GM23338 (cell line): ENCODE measurements at regions not wholly inside any gene's neighbourhood (a gene's known extent, or its start where the extent isn't known, plus 50 kb on each side); places are given as distances from the start of the nearest gene placed in this dataset.

Source experiments
- ATAC-seq: fragments of 200-7000 bp; cut with Tn5 transposase; 3 replicates; pipeline ENCODE4 v1.9.1; 2020
- DNase-seq: peaks from one replicate; pipeline ENCODE4 v3.0.0-alpha.2; 2015; ENCODE audit warnings: low spot score
- H2AFZ ChIP-seq: fragments of 200-600 bp; sonication (generic); 2 replicates; pipeline ENCODE4 v1.8.0; 2016; ENCODE audit warnings: antibody characterized with exemption, mild to moderate bottlenecking, moderate library complexity
- H3F3A ChIP-seq: fragments of 200-600 bp; sonication (generic); replicated peaks from 2 replicates; pipeline ENCODE4 v1.8.0; 2017; ENCODE audit warnings: antibody characterized with exemption, mixed run types, low read depth
- H3K27ac ChIP-seq: fragments of 200-600 bp; sonication (generic); 2 replicates; pipeline ENCODE4 v1.6.1; 2016; ENCODE audit warnings: low read depth
- H3K27me3 ChIP-seq: fragments of 200-600 bp; sonication (generic); 2 replicates; pipeline ENCODE4 v1.8.0; 2016; ENCODE audit warnings: mild to moderate bottlenecking, mixed run types, moderate library complexity; ENCODE audit not compliant: insufficient read depth
- H3K36me3 ChIP-seq: fragments of 200-600 bp; sonication (generic); 2 replicates; pipeline ENCODE4 v1.8.0; 2016; ENCODE audit warnings: mild to moderate bottlenecking; ENCODE audit not compliant: insufficient read depth
- H3K4me1 ChIP-seq: fragments of 200-600 bp; sonication (generic); 2 replicates; pipeline ENCODE4 v1.8.0; 2016; ENCODE audit warnings: mild to moderate bottlenecking, moderate library complexity; ENCODE audit not compliant: insufficient read depth
- H3K4me2 ChIP-seq: fragments of 200-600 bp; sonication (generic); 2 replicates; pipeline ENCODE4 v1.7.1; 2017; ENCODE audit warnings: mixed run types
- H3K4me3 ChIP-seq: fragments of 200-600 bp; sonication (generic); 2 replicates; pipeline ENCODE4 v1.6.1; 2016; ENCODE audit warnings: mixed run types
- H3K79me2 ChIP-seq: fragments of 200-600 bp; sonication (generic); replicated peaks from 2 replicates; pipeline ENCODE4 v1.8.0; 2017; ENCODE audit warnings: mild to moderate bottlenecking; ENCODE audit not compliant: insufficient read depth
- H3K9me2 ChIP-seq: fragments of 200-600 bp; sonication (generic); 2 replicates; pipeline ENCODE4 v1.8.0; 2017; ENCODE audit not compliant: insufficient read depth
- H4K20me1 ChIP-seq: fragments of 200-600 bp; sonication (generic); replicated peaks from 2 replicates; pipeline ENCODE4 v1.8.0; 2017; ENCODE audit warnings: mild to moderate bottlenecking; ENCODE audit not compliant: insufficient read depth
- H3K27ac Mint-ChIP-seq: 2 replicates; pipeline ENCODE4 v1.8.0; 2020; ENCODE audit warnings: inconsistent platforms, mild to moderate bottlenecking, moderate library complexity, mixed read lengths
- H3K27me3 Mint-ChIP-seq: 3 replicates; pipeline ENCODE4 v1.8.0; 2022; ENCODE audit warnings: low read depth, mild to moderate bottlenecking, moderate library complexity, mixed read lengths, inconsistent platforms; ENCODE audit not compliant: insufficient read depth, poor library complexity
- H3K36me3 Mint-ChIP-seq: 3 replicates; pipeline ENCODE4 v1.8.0; 2021; ENCODE audit warnings: low read depth, mild to moderate bottlenecking, inconsistent platforms, moderate library complexity, mixed read lengths
- H3K4me1 Mint-ChIP-seq: 3 replicates; pipeline ENCODE4 v1.8.0; 2020; ENCODE audit warnings: mild to moderate bottlenecking, inconsistent platforms, mixed read lengths
- H3K4me3 Mint-ChIP-seq: 3 replicates; pipeline ENCODE4 v1.8.0; 2021; ENCODE audit warnings: moderate library complexity, mild to moderate bottlenecking, inconsistent platforms, mixed read lengths
- H3K9me3 Mint-ChIP-seq: 3 replicates; pipeline ENCODE4 v1.8.0; 2020; ENCODE audit warnings: moderate library complexity, mild to moderate bottlenecking, inconsistent platforms, mixed read lengths
- CREB1 ChIP-seq: fragments of 250-450 bp; sonication (Bioruptor Pico); IDR thresholded peaks from 2 replicates; pipeline ENCODE4 v1.5.0; 2020; ENCODE audit warnings: low read depth, mild to moderate bottlenecking, moderate library complexity
- CTCF ChIP-seq, 2 experiments: fragments of 200-600 bp in 1 of 2; sonication (generic) in 1 of 2; conservative IDR thresholded peaks; 2 replicates each; pipeline versions ENCODE4 v1.5.1 to v1.6.1; 2016 to 2017; ENCODE audit warnings: antibody characterized with exemption in 2 of 2, low read depth in 2 of 2, mild to moderate bottlenecking in 2 of 2, moderate library complexity in 1 of 2
- ETS1 ChIP-seq: IDR thresholded peaks from 2 replicates; pipeline ENCODE4 v1.6.1; 2016; ENCODE audit warnings: antibody characterized with exemption
- EZH2 ChIP-seq: fragments of 200-600 bp; sonication (generic); IDR thresholded peaks from one replicate; pipeline ENCODE4 v1.8.0; 2017; ENCODE audit warnings: antibody characterized with exemption, mild to moderate bottlenecking, low read depth; ENCODE audit not compliant: unreplicated experiment
- EZH2phosphoT487 ChIP-seq: fragments of 200-600 bp; sonication (generic); IDR thresholded peaks from one replicate; pipeline ENCODE4 v1.8.1; 2018; ENCODE audit warnings: antibody characterized with exemption; ENCODE audit not compliant: unreplicated experiment
- JUNB ChIP-seq: IDR thresholded peaks from one replicate; pipeline ENCODE4 v1.6.1; 2016; ENCODE audit warnings: antibody characterized with exemption; ENCODE audit not compliant: unreplicated experiment
- NANOG ChIP-seq: IDR thresholded peaks from 2 replicates; pipeline ENCODE4 v1.6.1; 2016; ENCODE audit warnings: antibody characterized with exemption, borderline replicate concordance
- POLR2AphosphoS5 ChIP-seq: IDR thresholded peaks from 2 replicates; pipeline ENCODE4 v1.6.1; 2016; ENCODE audit warnings: antibody characterized with exemption, low read depth
- REST ChIP-seq: IDR thresholded peaks from one replicate; pipeline ENCODE4 v1.6.1; 2018; ENCODE audit warnings: antibody characterized with exemption; ENCODE audit not compliant: unreplicated experiment
- STAT1 ChIP-seq: IDR thresholded peaks from one replicate; pipeline ENCODE4 v1.6.1; 2016; ENCODE audit warnings: antibody characterized with exemption; ENCODE audit not compliant: unreplicated experiment
- ZNF114 ChIP-seq: fragments of 250-450 bp; sonication (Bioruptor Pico); IDR thresholded peaks from 2 replicates; pipeline ENCODE4 v1.5.0; 2020; ENCODE audit warnings: mild to moderate bottlenecking, moderate library complexity
- ZNF331 ChIP-seq: fragments of 250-450 bp; sonication (Bioruptor Pico); IDR thresholded peaks from 2 replicates; pipeline ENCODE4 v1.5.0; 2020; ENCODE audit warnings: low read depth, mild to moderate bottlenecking, moderate library complexity
- ZNF462 ChIP-seq: fragments of 250-450 bp; sonication (Bioruptor Pico); IDR thresholded peaks from 2 replicates; pipeline ENCODE4 v1.5.0; 2020; ENCODE audit warnings: mild to moderate bottlenecking, moderate library complexity

GRCh38 chr10:4719036-4719435, 107.0 kb upstream of the AKR1E2 start:
- Histone ChIP-seq H3K4me2 (no peak overlapping the region), H3K27me3 (no peaks in the 10 kb centered on the region), H3K36me3 (no peaks in the 10 kb centered on the region), H4K20me1 (no peaks in the 10 kb centered on the region), H3K9me2 (no peaks in the 10 kb centered on the region), H3F3A (no peaks in the 10 kb centered on the region), H3K4me3 (no peak overlapping the region), H3K79me2 (no peaks in the 10 kb centered on the region), H3K4me1 (no peaks in the 10 kb centered on the region), H2AFZ (no peak overlapping the region), H3K27ac (no peak overlapping the region)
- H3K4me3 Mint-ChIP-seq: no peak overlapping the region
- peaks cover 7% of the 10 kb centered on the region; the same call in 2 of the 3 replicates for H3K4me1 Mint-ChIP-seq
- TF ChIP-seq ETS1: no peak
- no peak for TF ChIP-seq NANOG
- no peak for TF ChIP-seq CTCF (conservative IDR thresholded peaks at IDR 0.05; ENCODE audit: low read depth in 2 of 2)
- no peak for TF ChIP-seq ZNF462 (CRISPR knock-in tag)
- TF ChIP-seq ZNF331 (CRISPR knock-in tag): no peak
- no peak for TF ChIP-seq POLR2AphosphoS5
- no peak for TF ChIP-seq EZH2
- TF ChIP-seq CREB1: no peak
- TF ChIP-seq EZH2phosphoT487: no peak
- TF ChIP-seq STAT1: no peak
- TF ChIP-seq JUNB: no peak
- no peak for TF ChIP-seq REST
- no peak for TF ChIP-seq ZNF114
- H3K27me3 Mint-ChIP-seq: peaks cover 1% of the 10 kb centered on the region
- H3K27ac Mint-ChIP-seq: no peak overlapping the region
- no peak for DNase-seq
- H3K9me3 Mint-ChIP-seq: no peaks in the 10 kb centered on the region
- no peak for ATAC-seq
- H3K36me3 Mint-ChIP-seq: no peaks in the 10 kb centered on the region
